Hepatocyte (in vitro differentiated cells): ENCODE measurements at regions not wholly inside any gene's neighbourhood (a gene's known extent, or its start where the extent isn't known, plus 50 kb on each side); places are given as distances from the start of the nearest gene placed in this dataset.

Experiments
- EZH2 ChIP-seq: fragments of 200-600 bp; sonication (generic); IDR thresholded peaks from 2 replicates; pipeline ENCODE4 v1.6.1; 2016; ENCODE audit warnings: antibody characterized with exemption, mild to moderate bottlenecking, borderline replicate concordance
- EZH2phosphoT487 ChIP-seq: fragments of 200-600 bp; sonication (generic); IDR thresholded peaks from one replicate; pipeline ENCODE4 v1.6.1; 2018; ENCODE audit warnings: antibody characterized with exemption, mild to moderate bottlenecking, low read depth, moderate library complexity; ENCODE audit not compliant: unreplicated experiment, severe bottlenecking
- TF ChIP-seq, protein P1 (sequence below): fragments of 200-600 bp; sonication (generic); IDR thresholded peaks from 2 replicates; pipeline ENCODE4 v1.5.1; 2016; ENCODE audit warnings: antibody characterized with exemption, mild to moderate bottlenecking; ENCODE audit not compliant: poor library complexity

DNA sequence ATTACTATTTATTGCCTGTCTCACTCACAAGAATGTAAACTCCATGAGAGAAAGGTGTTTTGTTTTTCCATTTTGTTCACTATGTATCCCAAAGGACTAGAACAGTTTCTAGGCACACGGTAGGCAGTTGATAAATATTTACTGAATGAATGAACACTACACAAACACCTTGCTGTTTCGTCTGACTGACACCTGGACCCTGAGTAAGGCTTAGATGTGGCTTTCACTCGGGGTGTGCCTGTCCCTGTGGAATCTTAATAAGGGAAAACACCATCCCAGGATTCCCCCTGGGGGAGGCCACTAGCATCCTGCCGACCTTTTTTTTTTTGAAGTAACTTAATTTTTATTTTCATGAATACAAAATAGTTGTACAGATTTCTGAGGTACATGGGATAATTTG lies 66.6 kb upstream of the STEAP1B start:
- TF ChIP-seq EZH2 (no peak), EZH2phosphoT487 (no peak)
- TF ChIP-seq, protein P1, sequence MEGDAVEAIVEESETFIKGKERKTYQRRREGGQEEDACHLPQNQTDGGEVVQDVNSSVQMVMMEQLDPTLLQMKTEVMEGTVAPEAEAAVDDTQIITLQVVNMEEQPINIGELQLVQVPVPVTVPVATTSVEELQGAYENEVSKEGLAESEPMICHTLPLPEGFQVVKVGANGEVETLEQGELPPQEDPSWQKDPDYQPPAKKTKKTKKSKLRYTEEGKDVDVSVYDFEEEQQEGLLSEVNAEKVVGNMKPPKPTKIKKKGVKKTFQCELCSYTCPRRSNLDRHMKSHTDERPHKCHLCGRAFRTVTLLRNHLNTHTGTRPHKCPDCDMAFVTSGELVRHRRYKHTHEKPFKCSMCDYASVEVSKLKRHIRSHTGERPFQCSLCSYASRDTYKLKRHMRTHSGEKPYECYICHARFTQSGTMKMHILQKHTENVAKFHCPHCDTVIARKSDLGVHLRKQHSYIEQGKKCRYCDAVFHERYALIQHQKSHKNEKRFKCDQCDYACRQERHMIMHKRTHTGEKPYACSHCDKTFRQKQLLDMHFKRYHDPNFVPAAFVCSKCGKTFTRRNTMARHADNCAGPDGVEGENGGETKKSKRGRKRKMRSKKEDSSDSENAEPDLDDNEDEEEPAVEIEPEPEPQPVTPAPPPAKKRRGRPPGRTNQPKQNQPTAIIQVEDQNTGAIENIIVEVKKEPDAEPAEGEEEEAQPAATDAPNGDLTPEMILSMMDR = no peak
